Stimulated activated naive CD8-positive, alpha-beta T cell treated with anti-CD3 and anti-CD28 coated beads, Interleukin-15, Interleukin-2, amounts not matched to agents 100 ng/mL and 50 ng/mL, for 24 hours (primary cell): ENCODE measurements at regions not wholly inside any gene's neighbourhood (a gene's known extent, or its start where the extent isn't known, plus 50 kb on each side); places are given as distances from the start of the nearest gene placed in this dataset.

Experiments used
- H3K27ac Mint-ChIP-seq: one replicate; pipeline ENCODE4 v1.8.0; 2021; ENCODE audit warnings: mild to moderate bottlenecking, mixed read lengths
- H3K27me3 Mint-ChIP-seq: one replicate; pipeline ENCODE4 v1.8.0; 2021; ENCODE audit warnings: mixed read lengths
- H3K36me3 Mint-ChIP-seq: one replicate; pipeline ENCODE4 v1.8.0; 2021; ENCODE audit warnings: low read depth, mixed read lengths
- H3K4me1 Mint-ChIP-seq: one replicate; pipeline ENCODE4 v1.8.0; 2021; ENCODE audit warnings: low read depth, mixed read lengths
- H3K4me3 Mint-ChIP-seq: one replicate; pipeline ENCODE4 v1.8.0; 2021; ENCODE audit warnings: mild to moderate bottlenecking, mixed read lengths
- H3K9me3 Mint-ChIP-seq: one replicate; pipeline ENCODE4 v1.8.0; 2021; ENCODE audit warnings: mixed read lengths

DNA sequence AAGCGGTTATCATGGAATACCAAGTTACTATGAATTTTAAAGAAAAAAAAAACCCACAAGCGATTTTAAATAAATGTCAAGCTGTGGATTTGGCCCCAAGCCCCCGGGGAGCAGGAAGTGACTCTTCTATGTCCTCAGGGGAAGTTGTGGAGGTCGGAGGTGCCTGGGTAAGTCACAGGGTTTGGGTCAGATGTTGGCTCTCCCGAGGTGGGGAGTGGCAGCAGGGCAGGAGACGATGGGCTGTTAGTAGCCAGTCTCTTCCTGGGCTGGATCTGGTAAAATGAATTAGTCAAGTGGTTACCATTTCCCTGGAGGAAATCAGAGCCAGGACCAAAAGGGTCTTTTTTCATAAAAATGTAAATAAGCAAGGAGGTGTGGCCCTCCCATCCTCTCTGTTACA, 316.7 kb downstream of the TLE3 start:
- H3K4me3 Mint-ChIP-seq: no peak overlapping the region
- H3K27ac Mint-ChIP-seq: no peak overlapping the region
- peaks cover 27% of the 10 kb centered on the region for H3K4me1 Mint-ChIP-seq
- peaks cover 6% of the 10 kb centered on the region for H3K36me3 Mint-ChIP-seq
- peaks cover 9% of the 10 kb centered on the region for H3K9me3 Mint-ChIP-seq
- H3K27me3 Mint-ChIP-seq: peaks cover 52% of the 10 kb centered on the region

GRCh38 chr15:69781411-69782125, 316.1 kb downstream of the TLE3 start:
- Mint-ChIP-seq H3K27me3 (peaks cover 56% of the 10 kb centered on the region), H3K4me1 (peaks cover 27% of the 10 kb centered on the region), H3K4me3 (no peak overlapping the region), H3K36me3 (peaks cover 6% of the 10 kb centered on the region), H3K9me3 (peaks cover 9% of the 10 kb centered on the region), H3K27ac (no peak overlapping the region)

DNA sequence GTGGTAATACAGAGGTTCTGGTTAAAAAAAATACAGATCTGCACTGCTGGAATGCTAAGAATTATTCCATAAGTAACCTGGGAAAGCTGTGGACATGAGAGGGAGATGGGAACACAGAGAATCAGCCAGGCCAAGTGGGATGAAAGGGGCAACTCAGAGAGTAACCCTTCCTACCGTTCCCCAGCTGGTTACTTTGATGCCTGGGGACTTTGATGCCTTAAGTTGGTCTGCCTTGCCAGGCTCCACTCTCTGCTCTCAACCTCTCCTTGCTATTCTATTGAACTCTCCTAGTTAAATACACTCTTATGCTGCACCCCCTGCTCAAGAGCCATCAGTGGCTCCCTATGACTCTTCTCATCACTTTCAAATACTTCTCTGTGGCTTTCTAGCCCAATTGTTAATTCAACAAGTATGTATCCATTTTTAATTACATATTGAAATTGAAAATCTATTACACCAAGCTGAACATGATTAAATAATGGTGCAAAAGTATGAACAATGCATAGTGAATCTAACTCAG, 315.5 kb downstream of the TLE3 start:
- H3K4me1 Mint-ChIP-seq: peaks cover 27% of the 10 kb centered on the region
- H3K4me3 Mint-ChIP-seq: no peak overlapping the region
- no peak overlapping the region for H3K27ac Mint-ChIP-seq
- peaks cover 9% of the 10 kb centered on the region for H3K9me3 Mint-ChIP-seq
- H3K36me3 Mint-ChIP-seq: peaks cover 6% of the 10 kb centered on the region
- peaks cover 58% of the 10 kb centered on the region for H3K27me3 Mint-ChIP-seq

- peaks cover 54% of the 10 kb centered on the region for H3K27me3 Mint-ChIP-seq
- H3K9me3 Mint-ChIP-seq: peaks cover 3% of the 10 kb centered on the region
- no peak overlapping the region for H3K27ac Mint-ChIP-seq
- peaks cover 27% of the 10 kb centered on the region for H3K4me1 Mint-ChIP-seq
- H3K36me3 Mint-ChIP-seq: peaks cover under 1% of the 10 kb centered on the region
- H3K4me3 Mint-ChIP-seq: no peak overlapping the region
Observed at GRCh38 chr15:69782809-69783208, 314.9 kb downstream of the TLE3 start.

GRCh38 chr15:69783211-69783610, 314.5 kb downstream of the TLE3 start:
- H3K36me3 Mint-ChIP-seq: no peaks in the 10 kb centered on the region
- no peak overlapping the region for H3K4me3 Mint-ChIP-seq
- no peaks in the 10 kb centered on the region for H3K9me3 Mint-ChIP-seq
- no peak overlapping the region for H3K27ac Mint-ChIP-seq
- H3K27me3 Mint-ChIP-seq: peaks cover 50% of the 10 kb centered on the region
- peaks cover 27% of the 10 kb centered on the region for H3K4me1 Mint-ChIP-seq

GRCh38 chr15:69784798-69785566, 312.7 kb downstream of the TLE3 start:
- H3K4me1 Mint-ChIP-seq: peaks cover 27% of the 10 kb centered on the region
- peak overlapping the region; percentile 38 for H3K27ac Mint-ChIP-seq
- H3K4me3 Mint-ChIP-seq: no peak overlapping the region
- no peaks in the 10 kb centered on the region for H3K9me3 Mint-ChIP-seq
- H3K27me3 Mint-ChIP-seq: peaks cover 39% of the 10 kb centered on the region
- H3K36me3 Mint-ChIP-seq: no peaks in the 10 kb centered on the region

DNA sequence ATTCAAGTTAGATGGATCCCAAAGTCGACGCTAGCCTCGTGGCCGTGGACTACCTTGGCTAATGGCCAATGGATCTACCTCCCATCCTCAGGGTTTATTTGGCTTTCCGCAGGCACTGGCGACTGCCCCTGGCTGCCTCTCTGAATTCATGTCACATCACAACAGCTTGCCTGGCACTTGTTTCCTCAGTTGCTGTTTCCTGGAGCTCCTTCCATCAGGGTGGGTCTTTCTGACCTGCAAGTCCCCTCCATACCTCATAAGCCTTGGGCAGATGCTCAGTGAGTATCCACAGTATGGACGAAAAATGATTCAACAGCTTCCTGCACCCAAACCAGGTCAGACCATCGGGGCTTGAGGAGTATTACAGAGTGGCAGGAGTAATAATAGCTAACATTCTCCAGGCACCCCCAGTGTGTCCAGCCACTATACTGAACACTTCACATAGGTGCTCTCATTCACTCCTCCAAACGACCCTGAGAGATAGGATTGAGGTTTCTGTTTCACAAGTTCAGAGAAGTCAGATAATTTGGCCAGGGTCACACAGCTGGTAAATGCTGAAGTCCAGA, 311.5 kb downstream of the TLE3 start:
- Mint-ChIP-seq H3K27ac (no peak overlapping the region), H3K9me3 (no peaks in the 10 kb centered on the region), H3K27me3 (peaks cover 36% of the 10 kb centered on the region), H3K4me3 (no peak overlapping the region), H3K36me3 (no peaks in the 10 kb centered on the region), H3K4me1 (peaks cover 26% of the 10 kb centered on the region)

DNA sequence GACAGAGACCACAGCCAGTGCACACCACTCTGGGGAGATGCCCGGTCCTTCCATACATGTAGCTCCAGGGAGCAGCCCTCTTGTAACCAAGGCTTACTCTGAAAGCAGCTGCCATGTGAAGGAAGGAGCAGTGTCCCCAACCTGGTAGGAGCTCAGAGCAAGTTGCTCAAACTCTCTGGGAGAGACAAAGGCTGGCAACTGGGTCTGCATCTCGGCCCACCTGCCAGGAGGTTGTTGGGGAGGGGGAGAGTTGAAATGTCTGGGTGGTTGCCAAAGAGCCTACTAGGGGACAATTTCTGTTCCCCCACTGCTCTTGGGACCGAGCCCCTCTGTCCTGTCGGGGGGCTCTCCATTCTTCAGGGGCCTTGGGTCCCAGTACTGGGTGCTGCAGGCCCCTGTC, 309.9 kb downstream of the TLE3 start:
- Mint-ChIP-seq H3K27ac (no peak overlapping the region), H3K36me3 (no peaks in the 10 kb centered on the region), H3K4me1 (peaks cover 10% of the 10 kb centered on the region), H3K9me3 (no peaks in the 10 kb centered on the region), H3K4me3 (no peak overlapping the region), H3K27me3 (peaks cover 28% of the 10 kb centered on the region)

- H3K27ac Mint-ChIP-seq: no peak overlapping the region
- no peaks in the 10 kb centered on the region for H3K36me3 Mint-ChIP-seq
- H3K4me3 Mint-ChIP-seq: no peak overlapping the region
- peaks cover 18% of the 10 kb centered on the region for H3K27me3 Mint-ChIP-seq
- H3K4me1 Mint-ChIP-seq: no peaks in the 10 kb centered on the region
- H3K9me3 Mint-ChIP-seq: no peaks in the 10 kb centered on the region
Observed at GRCh38 chr15:69789648-69790393, 307.9 kb downstream of the TLE3 start.

- Mint-ChIP-seq H3K4me1 (no peaks in the 10 kb centered on the region), H3K9me3 (no peaks in the 10 kb centered on the region)
Observed at GRCh38 chr15:69790632-69791031, 307.1 kb downstream of the TLE3 start.

GRCh38 chr15:69792823-69793222, 304.9 kb downstream of the TLE3 start:
- Mint-ChIP-seq H3K36me3 (no peaks in the 10 kb centered on the region), H3K4me3 (no peak overlapping the region), H3K4me1 (no peaks in the 10 kb centered on the region), H3K27me3 (peaks cover 4% of the 10 kb centered on the region), H3K9me3 (no peaks in the 10 kb centered on the region), H3K27ac (no peak overlapping the region)

More at GRCh38 chr15:69790632-69791031, 307.1 kb downstream of the TLE3 start:
- peaks cover 14% of the 10 kb centered on the region for H3K27me3 Mint-ChIP-seq
- H3K27ac Mint-ChIP-seq: no peak overlapping the region
- no peak overlapping the region for H3K4me3 Mint-ChIP-seq
- no peaks in the 10 kb centered on the region for H3K36me3 Mint-ChIP-seq

DNA sequence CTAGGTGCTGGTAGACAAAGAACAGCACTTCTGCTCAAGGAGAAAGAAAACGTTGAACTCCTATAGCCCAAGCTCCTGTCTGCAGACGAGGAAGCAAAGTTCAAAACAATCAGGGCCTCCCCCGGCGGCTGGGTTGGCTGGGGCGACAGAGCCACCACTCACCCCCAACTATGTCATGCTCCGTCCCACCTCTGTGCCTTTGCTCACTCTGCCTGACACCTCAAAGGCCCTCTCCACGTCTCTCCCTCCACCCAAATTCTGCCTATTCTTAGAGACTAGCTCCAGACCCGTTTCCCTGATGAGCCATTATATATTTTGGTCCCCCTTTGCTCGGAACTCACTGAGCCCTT, 304.3 kb downstream of the TLE3 start:
- H3K4me1 Mint-ChIP-seq: no peaks in the 10 kb centered on the region
- H3K36me3 Mint-ChIP-seq: no peaks in the 10 kb centered on the region
- H3K9me3 Mint-ChIP-seq: no peaks in the 10 kb centered on the region
- peaks cover 4% of the 10 kb centered on the region for H3K27me3 Mint-ChIP-seq
- no peak overlapping the region for H3K4me3 Mint-ChIP-seq
- no peak overlapping the region for H3K27ac Mint-ChIP-seq

DNA sequence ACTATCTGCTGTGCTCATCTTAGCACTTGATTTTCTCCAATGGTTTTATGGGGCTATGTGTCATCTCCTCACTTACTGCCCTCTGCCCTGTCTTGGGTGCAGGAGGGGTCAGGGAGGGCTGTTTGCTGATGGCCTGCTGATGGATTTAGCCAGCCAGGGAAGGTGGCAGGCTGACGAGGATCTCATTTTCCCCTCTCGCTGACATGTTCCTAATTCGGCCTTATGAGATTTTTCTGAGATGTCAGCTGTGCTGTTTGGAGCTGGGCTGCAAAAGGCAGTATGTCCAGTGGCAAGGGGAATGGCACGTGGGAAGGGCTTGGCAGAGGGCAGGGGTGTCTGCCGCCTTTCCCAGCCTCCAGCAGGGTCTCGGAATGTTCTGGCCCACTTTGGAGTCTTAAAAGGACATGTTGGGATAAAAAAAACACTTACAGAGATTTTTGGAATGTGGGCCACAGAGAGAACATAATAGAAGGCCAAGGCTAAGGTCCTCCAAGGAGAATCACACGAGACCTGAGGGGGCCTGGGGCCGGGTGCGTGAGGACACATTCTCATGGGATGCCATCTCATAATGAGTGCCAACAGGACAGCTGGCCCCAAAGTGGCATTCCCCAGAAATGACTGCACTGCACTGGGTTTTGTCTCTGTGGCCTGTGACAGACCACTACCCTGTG, 303.8 kb downstream of the TLE3 start:
- Mint-ChIP-seq H3K4me1 (peaks cover 4% of the 10 kb centered on the region), H3K4me3 (no peak overlapping the region), H3K27me3 (peaks cover 4% of the 10 kb centered on the region), H3K36me3 (no peaks in the 10 kb centered on the region), H3K9me3 (no peaks in the 10 kb centered on the region), H3K27ac (no peak overlapping the region)

GRCh38 chr15:69794645-69795469, 302.9 kb downstream of the TLE3 start:
- H3K27me3 Mint-ChIP-seq: peaks cover 4% of the 10 kb centered on the region
- H3K9me3 Mint-ChIP-seq: no peaks in the 10 kb centered on the region
- no peak overlapping the region for H3K4me3 Mint-ChIP-seq
- H3K27ac Mint-ChIP-seq: no peak overlapping the region
- H3K4me1 Mint-ChIP-seq: peaks cover 5% of the 10 kb centered on the region
- no peaks in the 10 kb centered on the region for H3K36me3 Mint-ChIP-seq
